ENCODE measurements at regions not wholly inside any gene's neighbourhood (a gene's known extent, or its start where the extent isn't known, plus 50 kb on each side); places are given as distances from the start of the nearest gene placed in this dataset.

DNA sequence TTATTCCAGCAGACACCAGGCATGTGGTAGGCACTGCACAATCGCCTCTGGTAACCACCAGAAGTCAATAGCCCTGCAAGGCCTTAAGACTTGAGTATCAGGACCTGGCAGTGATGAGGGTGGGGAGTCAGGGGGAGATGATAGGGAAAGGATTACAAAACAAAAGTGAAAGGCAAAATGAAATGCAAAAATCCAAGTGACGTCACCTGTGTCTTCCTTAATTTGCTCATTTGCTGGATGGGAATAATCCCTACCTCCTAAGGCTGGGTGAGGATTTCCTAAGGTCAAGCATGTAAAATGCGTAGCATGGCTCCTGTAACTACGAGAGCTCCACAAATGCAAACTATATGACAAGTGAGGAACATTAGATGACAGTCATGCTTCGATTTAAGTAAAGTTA is 58.4 kb downstream of the FOXI1 start:
- TF ChIP-seq, protein P1, sequence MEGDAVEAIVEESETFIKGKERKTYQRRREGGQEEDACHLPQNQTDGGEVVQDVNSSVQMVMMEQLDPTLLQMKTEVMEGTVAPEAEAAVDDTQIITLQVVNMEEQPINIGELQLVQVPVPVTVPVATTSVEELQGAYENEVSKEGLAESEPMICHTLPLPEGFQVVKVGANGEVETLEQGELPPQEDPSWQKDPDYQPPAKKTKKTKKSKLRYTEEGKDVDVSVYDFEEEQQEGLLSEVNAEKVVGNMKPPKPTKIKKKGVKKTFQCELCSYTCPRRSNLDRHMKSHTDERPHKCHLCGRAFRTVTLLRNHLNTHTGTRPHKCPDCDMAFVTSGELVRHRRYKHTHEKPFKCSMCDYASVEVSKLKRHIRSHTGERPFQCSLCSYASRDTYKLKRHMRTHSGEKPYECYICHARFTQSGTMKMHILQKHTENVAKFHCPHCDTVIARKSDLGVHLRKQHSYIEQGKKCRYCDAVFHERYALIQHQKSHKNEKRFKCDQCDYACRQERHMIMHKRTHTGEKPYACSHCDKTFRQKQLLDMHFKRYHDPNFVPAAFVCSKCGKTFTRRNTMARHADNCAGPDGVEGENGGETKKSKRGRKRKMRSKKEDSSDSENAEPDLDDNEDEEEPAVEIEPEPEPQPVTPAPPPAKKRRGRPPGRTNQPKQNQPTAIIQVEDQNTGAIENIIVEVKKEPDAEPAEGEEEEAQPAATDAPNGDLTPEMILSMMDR (IDR thresholded peaks at IDR 0.05): no peak
- TF ChIP-seq EZH2 (IDR thresholded peaks at IDR 0.05) (no peak), EZH2phosphoT487 (IDR thresholded peaks at IDR 0.05) (no peak)

Data from neural progenitor cell (in vitro differentiated cells).